Neuronal stem cell (in vitro differentiated cells): ENCODE measurements at regions not wholly inside any gene's neighbourhood (a gene's known extent, or its start where the extent isn't known, plus 50 kb on each side); places are given as distances from the start of the nearest gene placed in this dataset.

Experiments used
- DNase-seq: peaks from one replicate; pipeline ENCODE4 v3.0.0-alpha.2; 2013; ENCODE audit warnings: low spot score
- H2AFZ ChIP-seq: one replicate; pipeline ENCODE4 v1.6.1; 2013; ENCODE audit warnings: mild to moderate bottlenecking, low read length, inconsistent platforms
- H2AK5ac ChIP-seq: 2 replicates; pipeline ENCODE4 v1.6.1; 2013; ENCODE audit warnings: low read depth, mild to moderate bottlenecking, inconsistent platforms, low read length, moderate library complexity, mixed read lengths
- H2BK120ac ChIP-seq: 2 replicates; pipeline ENCODE4 v1.6.1; 2013; ENCODE audit warnings: low read depth, mild to moderate bottlenecking, inconsistent platforms, low read length, moderate library complexity, mixed read lengths
- H2BK12ac ChIP-seq: one replicate; pipeline ENCODE4 v1.6.1; 2013; ENCODE audit warnings: low read length, inconsistent platforms
- H2BK15ac ChIP-seq: 2 replicates; pipeline ENCODE4 v1.6.1; 2013; ENCODE audit warnings: mild to moderate bottlenecking, low read length, inconsistent platforms, mixed read lengths
- H2BK5ac ChIP-seq: one replicate; pipeline ENCODE4 v1.6.1; 2013; ENCODE audit warnings: inconsistent platforms, mild to moderate bottlenecking, low read length, moderate library complexity
- H3K14ac ChIP-seq: one replicate; pipeline ENCODE4 v1.6.1; 2013; ENCODE audit warnings: low read length, inconsistent platforms
- H3K18ac ChIP-seq: 2 replicates; pipeline ENCODE4 v1.6.1; 2013; ENCODE audit warnings: low read length, inconsistent platforms
- H3K23ac ChIP-seq: 2 replicates; pipeline ENCODE4 v1.6.1; 2013; ENCODE audit warnings: low read depth, mild to moderate bottlenecking, mixed read lengths, low read length, inconsistent platforms; ENCODE audit not compliant: poor library complexity
- H3K27ac ChIP-seq: replicated peaks from 3 replicates; pipeline ENCODE4 v1.5.1; 2013; ENCODE audit warnings: low read length, inconsistent platforms
- H3K27me3 ChIP-seq, 3 experiments: 2 replicates each; pipeline ENCODE4 v1.6.1; 2013; ENCODE audit warnings: low read length in 3 of 3, mild to moderate bottlenecking in 2 of 3, inconsistent platforms in 1 of 3, low read depth in 1 of 3, mixed read lengths in 1 of 3, moderate library complexity in 1 of 3; ENCODE audit not compliant: control insufficient read depth in 3 of 3, insufficient read depth in 3 of 3
- H3K36me3 ChIP-seq, 2 donors: replicated peaks in 1 of 2; 2 replicates each; pipeline ENCODE4 v1.6.1; 2013; ENCODE audit warnings: low read length in 2 of 2; ENCODE audit not compliant: control insufficient read depth in 2 of 2, insufficient read depth in 2 of 2
- H3K4ac ChIP-seq: 2 replicates; pipeline ENCODE4 v1.6.1; 2013; ENCODE audit warnings: inconsistent platforms, mild to moderate bottlenecking, low read length, moderate library complexity
- H3K4me1 ChIP-seq, 2 donors: 1 replicate in 1 of 2; 2 replicates in 1 of 2; pipeline ENCODE4 v1.6.1; 2013; ENCODE audit warnings: low read length in 2 of 2, low read depth in 1 of 2; ENCODE audit not compliant: control insufficient read depth in 2 of 2, insufficient read depth in 1 of 2
- H3K4me2 ChIP-seq: one replicate; pipeline ENCODE4 v1.6.1; 2013; ENCODE audit warnings: mild to moderate bottlenecking, low read length, inconsistent platforms; ENCODE audit not compliant: insufficient read depth, poor library complexity, severe bottlenecking
- H3K4me3 ChIP-seq, 2 donors: 2 replicates each; pipeline ENCODE4 v1.5.1; 2013; ENCODE audit warnings: low read length in 2 of 2, mild to moderate bottlenecking in 2 of 2, inconsistent platforms in 1 of 2, moderate library complexity in 1 of 2
- H3K79me1 ChIP-seq: one replicate; pipeline ENCODE4 v1.6.1; 2013; ENCODE audit warnings: low read depth, mild to moderate bottlenecking, inconsistent platforms, low read length, moderate library complexity
- H3K9ac ChIP-seq: one replicate; pipeline ENCODE4 v1.6.1; 2013; ENCODE audit warnings: mild to moderate bottlenecking, low read depth, low read length, inconsistent platforms; ENCODE audit not compliant: poor library complexity
- H3K9me3 ChIP-seq, 2 donors: replicated peaks in 1 of 2; 2 replicates each; pipeline versions ENCODE3 to v1.6.1; 2013; ENCODE audit warnings: low read length in 2 of 2, mild to moderate bottlenecking in 2 of 2, inconsistent platforms in 1 of 2, low read depth in 1 of 2, mixed read lengths in 1 of 2, moderate library complexity in 1 of 2; ENCODE audit not compliant: control insufficient read depth in 2 of 2, insufficient read depth in 1 of 2
- H4K8ac ChIP-seq: one replicate; pipeline ENCODE4 v1.6.1; 2013; ENCODE audit warnings: low read depth, mild to moderate bottlenecking, inconsistent platforms, low read length, moderate library complexity
- H4K91ac ChIP-seq: one replicate; pipeline ENCODE4 v1.6.1; 2013; ENCODE audit warnings: low read length, low read depth, mild to moderate bottlenecking, inconsistent platforms; ENCODE audit not compliant: poor library complexity
- WGBS, 2 donors: extraction: QIAGEN DNeasy Blood & Tissue Kit; methylation state at CpG; one replicate each; pipeline ENCODE4 v1.1.7; 2013; ENCODE audit warnings: missing lambda C conversion rate in 2 of 2, mixed read lengths in 1 of 2; ENCODE audit not compliant: insufficient read length in 2 of 2, insufficient replicate concordance in 1 of 2; ENCODE audit errors: extremely low coverage in 2 of 2; 5-methylcytosine and 5-hydroxymethylcytosine counted together

DNA sequence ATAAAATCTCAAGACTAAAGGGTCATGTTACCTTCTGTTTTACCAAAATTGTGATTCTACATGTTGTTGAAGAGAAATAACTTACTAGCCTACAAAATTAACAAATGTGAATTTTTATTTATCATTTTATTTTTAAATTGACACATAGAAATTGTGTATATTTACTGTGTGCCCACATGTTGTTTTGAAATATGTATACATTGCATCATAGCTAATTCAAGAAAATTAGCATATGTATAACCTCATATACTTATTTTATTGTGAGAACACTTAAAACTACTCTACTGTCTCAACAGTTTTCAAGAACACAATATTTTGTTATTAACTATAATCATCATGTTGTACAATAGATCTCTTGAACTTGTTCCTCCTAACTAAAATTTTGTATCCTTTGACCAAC lies 177.8 kb downstream of the EPM2A start:
- Histone ChIP-seq H3K14ac (no peak overlapping the region), H2AK5ac (no peak overlapping the region), H2BK5ac (no peak overlapping the region), H3K27me3 (no peaks in the 10 kb centered on the region), H3K4ac (no peak overlapping the region), H2BK12ac (no peak overlapping the region), H2AFZ (no peak overlapping the region), H3K9ac (no peak overlapping the region), H4K91ac (no peak overlapping the region), H3K4me3 (no peak overlapping the region), H3K4me1 (peaks cover 0 to 2% of the 10 kb centered on the region in 2 donors), H3K79me1 (no peaks in the 10 kb centered on the region), H3K9me3 (peaks cover 0 to 2% of the 10 kb centered on the region in 2 donors), H3K4me2 (no peak overlapping the region), H3K36me3 (no peaks in the 10 kb centered on the region), H2BK120ac (no peak overlapping the region), H2BK15ac (no peak overlapping the region), H3K27ac (no peak overlapping the region), H3K23ac (no peak overlapping the region), H4K8ac (no peak overlapping the region), H3K18ac (no peak overlapping the region)
- DNase-seq = no peak

DNA sequence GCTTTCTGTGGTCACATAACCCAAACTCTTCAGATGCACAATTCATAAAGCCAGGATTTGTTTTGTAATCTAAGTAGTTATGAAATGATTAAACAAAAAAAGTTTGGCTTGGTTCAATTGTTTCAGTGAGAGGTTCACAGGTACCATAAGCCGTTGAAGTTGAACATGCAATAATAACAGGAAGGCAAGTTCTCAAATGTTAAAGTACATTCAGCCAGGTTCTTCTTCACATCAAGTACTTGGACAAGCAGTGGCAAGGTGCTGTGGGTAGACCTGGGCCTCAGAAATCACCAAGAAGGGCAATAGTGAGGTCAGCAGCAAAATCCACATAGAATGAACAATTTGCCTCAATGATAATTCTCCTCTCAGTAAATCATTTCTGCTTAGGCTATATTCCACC lies 175.5 kb downstream of the EPM2A start:
- Histone ChIP-seq H3K36me3 (no peaks in the 10 kb centered on the region), H3K9me3 (no peaks in the 10 kb centered on the region), H3K27me3 (no peaks in the 10 kb centered on the region), H3K9ac (no peak overlapping the region), H4K91ac (no peak overlapping the region), H3K79me1 (no peaks in the 10 kb centered on the region), H3K27ac (no peak overlapping the region), H2BK120ac (no peak overlapping the region), H3K14ac (no peak overlapping the region), H2AK5ac (no peak overlapping the region), H4K8ac (no peak overlapping the region), H3K4me1 (peaks cover 0 to 2% of the 10 kb centered on the region in 2 donors), H3K4me2 (no peak overlapping the region), H3K4ac (no peak overlapping the region), H3K23ac (no peak overlapping the region), H2AFZ (no peak overlapping the region), H3K18ac (no peak overlapping the region), H2BK15ac (no peak overlapping the region), H2BK5ac (no peak overlapping the region), H3K4me3 (no peak overlapping the region), H2BK12ac (no peak overlapping the region)
- WGBS, 2 donors = no CpG with 5 or more reads among the region's 1 CpG
- DNase-seq = no peak

DNA sequence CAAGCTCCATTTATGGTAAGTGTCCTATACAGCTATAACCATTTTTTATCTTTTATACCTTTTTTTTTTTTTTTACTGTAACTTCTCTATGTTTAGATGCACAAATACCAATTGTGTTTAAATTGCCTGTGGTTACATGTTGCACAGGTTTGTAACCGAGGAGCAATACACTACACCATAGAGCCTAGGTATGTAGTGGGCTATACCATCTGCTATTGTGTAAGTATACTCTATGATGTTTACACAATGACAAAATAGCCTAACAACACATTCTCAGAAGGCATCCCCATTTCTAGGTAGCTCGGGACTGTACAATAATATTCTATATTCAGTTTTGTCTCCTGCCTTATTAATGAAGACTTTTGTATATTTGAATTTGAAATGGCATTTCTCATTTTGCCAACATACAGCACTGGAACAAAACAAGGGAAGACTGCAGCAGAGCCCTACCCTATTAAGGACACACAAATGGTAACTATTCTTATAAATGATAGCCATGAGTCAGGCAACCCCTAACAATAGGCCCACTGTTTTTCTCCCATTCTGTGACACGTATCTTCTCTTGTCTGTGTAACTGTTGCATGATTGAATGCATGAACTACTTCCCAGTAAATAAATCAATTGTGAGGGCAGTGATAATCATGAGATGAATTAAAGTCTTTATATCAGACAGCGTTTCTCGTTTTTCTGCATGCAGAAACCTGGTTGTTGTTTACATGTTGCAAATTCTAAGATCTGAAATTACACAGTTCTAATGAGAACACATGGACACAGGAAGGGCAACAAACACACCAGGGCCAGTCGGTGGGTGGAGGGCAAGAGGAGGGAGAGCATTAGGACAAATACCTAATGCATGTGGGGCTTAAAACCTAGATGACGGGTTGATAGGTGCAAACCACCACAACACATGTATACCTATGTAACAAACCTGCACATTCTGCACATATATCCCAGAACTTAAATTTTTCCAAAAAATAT lies 173.9 kb downstream of the EPM2A start:
- Histone ChIP-seq H4K8ac (no peak overlapping the region), H3K36me3 (no peaks in the 10 kb centered on the region), H2BK15ac (no peak overlapping the region), H2BK12ac (no peak overlapping the region), H4K91ac (no peak overlapping the region), H3K23ac (no peak overlapping the region), H3K9ac (no peak overlapping the region), H2AFZ (no peak overlapping the region), H3K27ac (no peak overlapping the region), H3K18ac (no peak overlapping the region), H2BK120ac (no peak overlapping the region), H2BK5ac (no peak overlapping the region), H3K4ac (no peak overlapping the region), H3K9me3 (no peaks in the 10 kb centered on the region), H3K4me2 (no peak overlapping the region), H3K27me3 (no peaks in the 10 kb centered on the region), H3K4me3 (no peak overlapping the region), H3K14ac (no peak overlapping the region), H3K4me1 (peaks cover 0 to 2% of the 10 kb centered on the region in 2 donors), H2AK5ac (no peak overlapping the region), H3K79me1 (no peaks in the 10 kb centered on the region)
- no CpG with 5 or more reads among the region's 7 CpGs for WGBS, 2 donors
- no peak for DNase-seq

DNA sequence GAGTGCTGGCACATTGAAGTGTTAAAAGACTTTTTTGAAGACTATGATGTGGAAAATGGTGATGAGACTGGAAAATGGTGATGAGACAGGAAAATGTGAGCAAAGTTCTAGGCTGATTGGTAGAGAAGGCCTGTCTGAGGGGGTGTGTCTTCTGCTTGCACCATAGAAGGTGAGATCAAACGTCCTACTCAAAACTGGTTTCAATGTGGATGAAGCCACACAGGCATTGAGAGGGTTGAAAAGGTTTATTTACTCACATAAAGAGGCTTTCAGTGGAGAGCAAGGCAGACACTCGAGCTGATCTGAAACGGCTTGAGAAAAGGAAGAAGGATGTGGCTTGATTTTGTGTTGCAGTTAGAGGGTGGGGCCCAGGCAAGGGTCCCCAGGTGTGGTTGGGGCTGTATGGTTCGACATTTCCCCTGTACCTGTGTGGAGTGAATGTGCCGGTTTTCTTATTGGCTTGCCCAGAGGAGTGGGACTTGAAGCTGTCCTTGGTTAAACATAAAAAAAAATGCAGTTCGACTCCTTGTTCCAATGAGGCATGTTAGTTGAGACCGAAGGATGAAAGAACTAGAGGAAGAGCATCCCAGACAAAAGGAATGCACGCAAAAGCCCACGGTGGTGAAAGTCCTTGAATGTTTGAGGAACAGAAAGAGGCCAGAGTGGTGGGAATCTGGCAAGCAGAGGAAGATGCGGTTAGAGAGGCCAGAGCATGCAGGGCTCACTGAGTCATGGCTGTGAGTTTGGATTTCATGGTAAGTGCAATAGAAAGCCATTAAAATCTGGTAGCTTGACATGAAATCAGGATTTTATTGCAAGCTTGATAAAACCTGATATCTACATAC lies 172.3 kb downstream of the EPM2A start:
- H4K91ac ChIP-seq = no peak overlapping the region
- no CpG with 5 or more reads among the region's 10 CpGs for WGBS, 2 donors

More for the DNA sequence above, 172.3 kb downstream of the EPM2A start:
- H2BK5ac ChIP-seq = no peak overlapping the region
- peaks cover 0 to 2% of the 10 kb centered on the region in 2 donors for H3K4me1 ChIP-seq
- no peaks in the 10 kb centered on the region for H3K9me3 ChIP-seq
- no peak overlapping the region for H2BK12ac ChIP-seq
- no peak overlapping the region for H3K14ac ChIP-seq
- H3K9ac ChIP-seq = no peak overlapping the region
- H3K4me3 ChIP-seq = no peak overlapping the region
- no peaks in the 10 kb centered on the region for H3K79me1 ChIP-seq
- H3K4ac ChIP-seq = no peak overlapping the region
- no peaks in the 10 kb centered on the region for H3K36me3 ChIP-seq
- no peak overlapping the region for H2BK15ac ChIP-seq
- H4K8ac ChIP-seq = no peak overlapping the region
- no peak for DNase-seq
- no peak overlapping the region for H3K4me2 ChIP-seq
- no peak overlapping the region for H2AFZ ChIP-seq
- H3K18ac ChIP-seq = no peak overlapping the region
- no peak overlapping the region for H2BK120ac ChIP-seq
- no peak overlapping the region for H3K27ac ChIP-seq
- no peak overlapping the region for H2AK5ac ChIP-seq
- H3K23ac ChIP-seq = no peak overlapping the region
- no peaks in the 10 kb centered on the region for H3K27me3 ChIP-seq
